Keratinocyte (primary cell): ENCODE measurements at regions not wholly inside any gene's neighbourhood (a gene's known extent, or its start where the extent isn't known, plus 50 kb on each side); places are given as distances from the start of the nearest gene placed in this dataset.

Experiments used
- DNase-seq: peaks from one replicate; pipeline ENCODE4 v3.0.0-alpha.2; 2011; ENCODE audit warnings: low read depth, missing footprints, low spot score
- FAIRE-seq: peaks from 2 replicates; lab custom pipeline; 2011; peaks lifted over from hg19 to GRCh38; lab: Jason Lieb, UNC
- H2AFZ ChIP-seq: 2 replicates; pipeline ENCODE4 v1.6.0; 2012; ENCODE audit warnings: low read length, control low read depth, inconsistent platforms; ENCODE audit not compliant: control insufficient read depth
- H3K27ac ChIP-seq: 2 replicates; pipeline ENCODE4 v1.5.1; 2011; ENCODE audit warnings: low read length; ENCODE audit not compliant: control insufficient read depth, insufficient read depth
- H3K27me3 ChIP-seq: 3 replicates; pipeline ENCODE4 v1.6.0; 2011; ENCODE audit warnings: low read length; ENCODE audit not compliant: control insufficient read depth, insufficient read depth; ENCODE audit errors: extremely low read depth
- H3K36me3 ChIP-seq, 2 experiments: 2 replicates in 1 of 2; 3 replicates in 1 of 2; pipeline ENCODE4 v1.5.1; 2011; ENCODE audit warnings: low read length in 2 of 2, mild to moderate bottlenecking in 1 of 2; ENCODE audit not compliant: control insufficient read depth in 2 of 2, insufficient read depth in 2 of 2; ENCODE audit errors: extremely low read depth in 1 of 2
- H3K4me1 ChIP-seq: 3 replicates; pipeline ENCODE4 v1.5.1; 2011; ENCODE audit warnings: low read length; ENCODE audit not compliant: control insufficient read depth, insufficient read depth; ENCODE audit errors: extremely low read depth
- H3K4me2 ChIP-seq: 3 replicates; pipeline ENCODE4 v1.6.0; 2011; ENCODE audit warnings: low read depth, low read length; ENCODE audit not compliant: control insufficient read depth, insufficient read depth; ENCODE audit errors: extremely low read depth
- H3K4me3 ChIP-seq, 3 experiments: fragments of 200-600 bp in 1 of 3; sonication (generic) in 1 of 3; 2 replicates in 2 of 3; 3 replicates in 1 of 3; pipeline ENCODE4 v1.5.1; 2011 to 2016; ENCODE audit warnings: low read length in 3 of 3, mild to moderate bottlenecking in 3 of 3, control low read depth in 2 of 3, inconsistent platforms in 1 of 3, low read depth in 1 of 3, mixed read lengths in 1 of 3, mixed run types in 1 of 3, moderate library complexity in 1 of 3; ENCODE audit not compliant: control insufficient read depth in 2 of 3, insufficient read depth in 2 of 3; ENCODE audit errors: extremely low read depth in 1 of 3
- H3K79me2 ChIP-seq: 2 replicates; pipeline ENCODE4 v1.6.0; 2012; ENCODE audit warnings: low read length; ENCODE audit not compliant: control insufficient read depth, insufficient read depth
- H3K9ac ChIP-seq: 3 replicates; pipeline ENCODE4 v1.6.0; 2011; ENCODE audit warnings: low read length; ENCODE audit not compliant: control insufficient read depth, insufficient read depth; ENCODE audit errors: extremely low read depth
- H3K9me1 ChIP-seq: 3 replicates; pipeline ENCODE4 v1.6.0; 2011; ENCODE audit warnings: low read length; ENCODE audit not compliant: control insufficient read depth, insufficient read depth; ENCODE audit errors: extremely low read depth
- H3K9me3 ChIP-seq: 2 replicates; pipeline ENCODE4 v1.5.1; 2012; ENCODE audit warnings: low read depth, low read length; ENCODE audit not compliant: control insufficient read depth
- H4K20me1 ChIP-seq: 3 replicates; pipeline ENCODE4 v1.6.0; 2011; ENCODE audit warnings: low read length; ENCODE audit not compliant: control insufficient read depth, insufficient read depth; ENCODE audit errors: extremely low read depth
- EZH2 ChIP-seq: IDR thresholded peaks from one replicate; pipeline ENCODE4 v1.6.1; 2012; ENCODE audit warnings: inconsistent platforms, mild to moderate bottlenecking, low read length, moderate library complexity
- dilution Hi-C: fragments of 300-500 bp; cut with MboI; formaldehyde crosslinking; loops from one replicate; pipeline ENCODE4 v1.7.0; 2020; ENCODE audit warnings: low sequenced_read_pairs; ENCODE audit not compliant: extremely low pct_ligation_motif_present
- TF ChIP-seq, protein P1 (sequence below), 3 experiments: IDR thresholded peaks in 1 of 3; conservative IDR thresholded peaks in 1 of 3; optimal IDR thresholded peaks in 1 of 3; 2 replicates in 2 of 3; 3 replicates in 1 of 3; pipeline versions ENCODE3 to v1.5.1; 2011; ENCODE audit warnings: low read length in 3 of 3, mild to moderate bottlenecking in 3 of 3, moderate library complexity in 2 of 3, control low read depth in 1 of 3, inconsistent platforms in 1 of 3; ENCODE audit not compliant: insufficient read depth in 2 of 3; ENCODE audit errors: extremely low read depth in 1 of 3

DNA sequence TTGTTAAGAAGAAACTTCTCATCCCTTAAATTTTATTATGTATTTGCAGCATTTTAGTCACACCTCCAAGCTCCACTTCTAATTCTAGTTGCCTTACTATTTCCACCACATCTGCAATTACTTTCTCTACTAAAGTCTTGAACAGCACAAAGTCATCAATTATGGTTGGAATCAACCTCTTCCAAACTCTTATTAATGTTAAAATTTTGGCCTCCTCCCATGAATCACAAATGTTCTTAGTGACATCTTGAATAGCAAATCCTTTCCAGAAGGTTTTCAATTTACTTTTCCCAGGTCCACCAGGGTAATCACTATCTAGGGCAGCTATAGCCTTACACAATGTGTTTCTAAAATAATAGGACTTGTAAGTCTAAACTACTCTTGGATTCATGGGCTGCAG, 126.3 kb upstream of the POM121L12 start:
- H3K9ac ChIP-seq = no peak overlapping the region
- H2AFZ ChIP-seq = no peak overlapping the region
- DNase-seq (no peak), FAIRE-seq (no peak)
- no peak overlapping the region for H3K27ac ChIP-seq
- TF ChIP-seq EZH2 = no peak
- TF ChIP-seq, protein P1, sequence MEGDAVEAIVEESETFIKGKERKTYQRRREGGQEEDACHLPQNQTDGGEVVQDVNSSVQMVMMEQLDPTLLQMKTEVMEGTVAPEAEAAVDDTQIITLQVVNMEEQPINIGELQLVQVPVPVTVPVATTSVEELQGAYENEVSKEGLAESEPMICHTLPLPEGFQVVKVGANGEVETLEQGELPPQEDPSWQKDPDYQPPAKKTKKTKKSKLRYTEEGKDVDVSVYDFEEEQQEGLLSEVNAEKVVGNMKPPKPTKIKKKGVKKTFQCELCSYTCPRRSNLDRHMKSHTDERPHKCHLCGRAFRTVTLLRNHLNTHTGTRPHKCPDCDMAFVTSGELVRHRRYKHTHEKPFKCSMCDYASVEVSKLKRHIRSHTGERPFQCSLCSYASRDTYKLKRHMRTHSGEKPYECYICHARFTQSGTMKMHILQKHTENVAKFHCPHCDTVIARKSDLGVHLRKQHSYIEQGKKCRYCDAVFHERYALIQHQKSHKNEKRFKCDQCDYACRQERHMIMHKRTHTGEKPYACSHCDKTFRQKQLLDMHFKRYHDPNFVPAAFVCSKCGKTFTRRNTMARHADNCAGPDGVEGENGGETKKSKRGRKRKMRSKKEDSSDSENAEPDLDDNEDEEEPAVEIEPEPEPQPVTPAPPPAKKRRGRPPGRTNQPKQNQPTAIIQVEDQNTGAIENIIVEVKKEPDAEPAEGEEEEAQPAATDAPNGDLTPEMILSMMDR (optimal IDR thresholded peaks at IDR 0.05 in 1 of 3, IDR thresholded peaks at IDR 0.05 in 1 of 3, conservative IDR thresholded peaks at IDR 0.05 in 1 of 3; ENCODE audit: extremely low read depth in 1 of 3, insufficient read depth in 2 of 3, low read length in 3 of 3) = no peak
- H3K27me3 ChIP-seq = no peaks in the 10 kb centered on the region
- H4K20me1 ChIP-seq = no peaks in the 10 kb centered on the region
- no peaks in the 10 kb centered on the region for H3K4me1 ChIP-seq
- H3K36me3 ChIP-seq = no peaks in the 10 kb centered on the region
- dilution Hi-C loops = no loop called here
- H3K9me3 ChIP-seq = no peaks in the 10 kb centered on the region
- no peak overlapping the region for H3K4me2 ChIP-seq
- H3K9me1 ChIP-seq = no peaks in the 10 kb centered on the region
- no peak overlapping the region for H3K4me3 ChIP-seq
- no peaks in the 10 kb centered on the region for H3K79me2 ChIP-seq

DNA sequence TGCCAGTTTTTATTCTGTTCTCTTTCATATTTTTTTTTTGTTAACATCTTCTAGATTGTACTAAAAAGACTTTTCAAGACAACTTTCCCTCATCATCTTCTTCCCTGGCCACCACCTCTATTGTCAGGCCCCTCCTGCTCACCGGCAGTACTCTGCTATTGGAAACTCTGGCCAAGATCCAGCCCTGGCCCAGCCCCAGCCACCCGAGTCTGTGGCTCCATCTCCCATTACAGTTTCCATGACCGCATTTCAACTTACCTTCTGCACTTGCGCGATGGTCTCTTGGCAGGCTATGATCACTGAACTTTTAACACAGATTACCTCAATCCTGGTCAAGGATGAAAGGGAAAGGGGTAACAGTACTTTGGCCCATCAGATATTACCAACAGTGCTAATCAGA, 137.7 kb upstream of the POM121L12 start:
- Histone ChIP-seq H2AFZ (no peak overlapping the region), H3K9me1 (no peaks in the 10 kb centered on the region), H3K4me1 (no peaks in the 10 kb centered on the region), H3K9me3 (no peaks in the 10 kb centered on the region), H3K79me2 (no peaks in the 10 kb centered on the region), H3K9ac (no peak overlapping the region), H3K27ac (no peak overlapping the region), H3K27me3 (no peaks in the 10 kb centered on the region), H4K20me1 (no peaks in the 10 kb centered on the region), H3K4me2 (no peak overlapping the region), H3K4me3 (no peak overlapping the region), H3K36me3 (no peaks in the 10 kb centered on the region)
- no peak for FAIRE-seq
- DNase-seq = no peak
- no peak for TF ChIP-seq EZH2
- TF ChIP-seq, protein P1 (optimal IDR thresholded peaks at IDR 0.05 in 1 of 3, IDR thresholded peaks at IDR 0.05 in 1 of 3, conservative IDR thresholded peaks at IDR 0.05 in 1 of 3; ENCODE audit: extremely low read depth in 1 of 3, insufficient read depth in 2 of 3, low read length in 3 of 3) = no peak
- dilution Hi-C loops = no loop called here
